Astrocyte of the cerebellum (primary cell): ENCODE measurements at regions not wholly inside any gene's neighbourhood (a gene's known extent, or its start where the extent isn't known, plus 50 kb on each side); places are given as distances from the start of the nearest gene placed in this dataset.

Source experiments
- DNase-seq: peaks from one replicate; pipeline ENCODE4 v3.0.0-alpha.2; 2011; ENCODE audit warnings: low read depth
- H3K4me3 ChIP-seq: 2 replicates; pipeline ENCODE4 v1.5.1; 2011; ENCODE audit warnings: mild to moderate bottlenecking, low read depth, low read length, moderate library complexity
- in situ Hi-C: cut with HindIII; loops from 2 replicates; pipeline ENCODE4 v1.10.0; 2017; ENCODE audit warnings: low sequenced_read_pairs
- TF ChIP-seq, protein P1 (sequence below): IDR thresholded peaks from 2 replicates; pipeline ENCODE4 v1.5.1; 2012; ENCODE audit warnings: low read length, low read depth, moderate library complexity, mild to moderate bottlenecking; ENCODE audit errors: missing control alignments

DNA sequence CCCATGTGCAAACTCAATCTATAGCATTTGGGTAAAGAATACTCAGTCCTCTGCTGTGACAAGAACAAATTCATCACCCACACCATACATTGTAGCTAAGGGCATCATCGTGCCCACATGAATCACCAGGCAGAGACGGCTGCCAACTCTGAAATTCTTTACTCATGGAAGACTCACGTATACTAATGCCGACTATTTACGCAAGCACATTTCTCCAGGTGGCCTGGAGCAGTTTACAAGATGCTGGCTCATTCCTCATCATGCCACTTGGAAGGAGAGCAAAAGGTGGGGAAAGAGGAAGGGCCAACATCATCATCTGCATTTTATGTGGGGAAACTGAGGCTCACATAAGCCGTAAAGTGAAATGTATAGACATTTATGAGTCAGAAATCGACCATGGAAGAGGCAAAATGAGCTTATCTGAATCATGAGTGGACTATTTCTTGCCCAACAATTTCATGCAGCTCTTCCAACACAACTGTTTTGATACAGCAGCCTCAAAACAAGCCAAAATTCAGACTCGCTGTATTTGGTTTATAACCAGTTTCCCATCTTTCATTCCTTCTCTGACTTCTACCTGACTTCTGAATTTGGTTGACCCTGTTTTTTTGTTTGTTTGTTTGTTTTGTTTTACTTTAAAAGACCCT, 213.9 kb upstream of the SERP2 start:
- in situ Hi-C loops, result no loop called here
- no peak overlapping the region for H3K4me3 ChIP-seq
- DNase-seq, result no peak
- TF ChIP-seq, protein P1, sequence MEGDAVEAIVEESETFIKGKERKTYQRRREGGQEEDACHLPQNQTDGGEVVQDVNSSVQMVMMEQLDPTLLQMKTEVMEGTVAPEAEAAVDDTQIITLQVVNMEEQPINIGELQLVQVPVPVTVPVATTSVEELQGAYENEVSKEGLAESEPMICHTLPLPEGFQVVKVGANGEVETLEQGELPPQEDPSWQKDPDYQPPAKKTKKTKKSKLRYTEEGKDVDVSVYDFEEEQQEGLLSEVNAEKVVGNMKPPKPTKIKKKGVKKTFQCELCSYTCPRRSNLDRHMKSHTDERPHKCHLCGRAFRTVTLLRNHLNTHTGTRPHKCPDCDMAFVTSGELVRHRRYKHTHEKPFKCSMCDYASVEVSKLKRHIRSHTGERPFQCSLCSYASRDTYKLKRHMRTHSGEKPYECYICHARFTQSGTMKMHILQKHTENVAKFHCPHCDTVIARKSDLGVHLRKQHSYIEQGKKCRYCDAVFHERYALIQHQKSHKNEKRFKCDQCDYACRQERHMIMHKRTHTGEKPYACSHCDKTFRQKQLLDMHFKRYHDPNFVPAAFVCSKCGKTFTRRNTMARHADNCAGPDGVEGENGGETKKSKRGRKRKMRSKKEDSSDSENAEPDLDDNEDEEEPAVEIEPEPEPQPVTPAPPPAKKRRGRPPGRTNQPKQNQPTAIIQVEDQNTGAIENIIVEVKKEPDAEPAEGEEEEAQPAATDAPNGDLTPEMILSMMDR, result no peak

DNA sequence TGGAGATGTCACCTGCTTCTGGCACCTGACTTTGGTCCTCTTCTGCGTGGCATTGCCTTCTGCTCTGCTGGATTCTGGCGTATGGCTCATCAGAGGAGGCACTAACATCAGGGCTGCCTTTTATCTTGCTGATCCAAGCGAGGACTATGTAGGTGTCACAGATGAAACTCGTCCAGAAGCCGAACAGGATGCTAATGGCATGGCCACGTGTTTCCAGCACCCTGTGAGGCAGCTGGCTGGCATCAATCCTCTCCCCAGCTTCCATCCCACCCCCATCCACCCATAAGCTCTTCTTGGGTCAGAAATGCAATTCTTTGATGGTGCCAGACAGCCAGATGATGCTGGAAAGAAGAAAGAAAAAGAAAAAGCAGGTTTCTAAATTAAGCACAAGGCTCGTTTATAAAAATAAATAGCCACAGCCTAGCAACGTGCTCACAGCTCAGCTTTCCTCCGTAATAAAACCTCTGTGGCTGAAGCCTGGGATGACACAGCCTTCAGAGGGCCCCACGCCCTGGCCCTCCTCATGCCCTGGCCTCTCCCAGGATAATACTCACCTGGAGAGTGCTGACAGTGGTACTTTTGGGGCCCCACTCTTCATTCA, 212.9 kb upstream of the SERP2 start:
- in situ Hi-C loops, result no loop called here

DNA sequence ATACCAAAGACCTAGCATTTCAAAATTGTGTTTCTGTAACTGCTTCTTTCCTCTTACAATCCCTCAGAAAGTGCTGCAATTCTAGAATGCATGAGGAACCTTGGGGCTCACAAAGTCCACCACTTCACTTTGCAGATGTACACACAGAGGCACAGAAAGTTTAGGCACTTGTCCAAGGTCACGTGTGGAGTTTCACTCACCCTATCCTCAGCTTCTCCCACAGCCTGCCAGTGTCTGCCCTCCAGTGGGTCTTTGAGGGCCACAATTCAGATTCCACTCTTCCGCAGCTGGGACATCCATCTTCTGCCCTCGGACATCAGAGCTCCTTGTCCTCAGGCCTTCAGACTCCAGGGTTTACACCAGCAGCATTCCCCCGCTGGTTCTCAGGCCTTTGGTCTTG, 210.5 kb upstream of the SERP2 start:
- TF ChIP-seq, protein P1, result no peak
- no peak overlapping the region for H3K4me3 ChIP-seq
- in situ Hi-C loops, result no loop called here
- no peak for DNase-seq

More for the DNA sequence above, 212.9 kb upstream of the SERP2 start:
- TF ChIP-seq, protein P1, result no peak
- no peak for DNase-seq
- H3K4me3 ChIP-seq, result no peak overlapping the region

DNA sequence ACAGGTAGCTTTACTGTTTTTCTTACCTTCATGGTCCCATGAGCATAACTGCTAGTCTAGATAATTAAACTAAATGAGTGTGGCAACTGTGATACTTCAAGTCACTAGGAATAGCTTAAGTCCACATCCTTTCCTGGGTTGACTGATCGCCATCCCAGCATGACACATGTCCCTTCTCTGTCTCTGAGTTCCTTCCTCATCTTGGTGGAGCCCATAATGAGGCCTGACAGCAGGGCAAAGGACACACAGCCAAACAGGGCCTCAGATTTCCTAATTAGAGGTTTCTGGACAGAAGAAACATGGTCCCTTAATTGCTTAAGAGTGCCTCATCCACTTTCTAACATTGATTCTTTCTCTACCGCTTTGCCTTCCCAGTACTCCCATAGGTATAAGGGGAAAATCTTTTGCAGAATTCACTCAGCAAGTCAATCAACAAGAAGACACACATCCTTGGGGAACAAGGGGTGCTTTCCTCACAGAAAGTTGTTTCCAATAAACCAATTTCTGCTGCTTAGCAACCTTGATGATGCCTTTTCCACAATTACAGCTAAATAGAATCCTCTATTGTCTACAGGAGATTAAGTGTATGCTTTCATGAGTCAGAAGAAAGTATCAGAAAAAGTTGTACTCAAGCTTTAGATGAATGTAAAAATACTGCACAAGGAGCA, 208.3 kb upstream of the SERP2 start:
- TF ChIP-seq, protein P1, result no peak
- in situ Hi-C loops, result no loop called here
- DNase-seq, result no peak
- no peak overlapping the region for H3K4me3 ChIP-seq

DNA sequence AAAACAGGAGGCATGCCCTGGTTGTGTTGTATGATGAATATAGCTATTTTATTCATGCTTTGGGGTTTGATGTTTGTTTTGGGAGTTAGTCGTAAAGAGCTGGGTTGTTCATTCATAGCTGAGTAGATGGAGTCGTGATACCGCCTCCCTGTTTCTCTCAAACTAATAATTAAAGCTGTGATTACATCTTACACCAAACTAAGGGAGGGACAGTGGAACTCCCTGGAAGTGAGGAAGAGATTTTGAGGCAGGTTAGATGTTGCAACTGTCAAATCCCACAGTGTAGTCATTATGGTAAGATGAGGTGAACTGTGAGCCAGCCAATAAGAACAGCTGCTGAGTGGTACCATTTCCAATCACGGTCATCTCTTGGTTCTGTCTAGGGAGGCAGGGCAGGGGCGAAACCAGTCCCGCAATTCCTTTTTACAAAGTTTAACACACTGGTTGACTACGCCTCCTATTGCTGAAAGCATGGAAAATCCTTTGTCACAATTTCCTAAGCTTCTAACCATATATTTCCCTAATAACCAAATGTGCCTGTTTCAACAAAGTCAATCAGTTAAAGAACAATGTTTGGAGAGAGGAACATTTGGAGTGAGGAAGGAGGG, 207.6 kb upstream of the SERP2 start:
- H3K4me3 ChIP-seq, result no peak overlapping the region
- in situ Hi-C loops, result no loop called here
- DNase-seq, result no peak
- TF ChIP-seq, protein P1, result no peak

DNA sequence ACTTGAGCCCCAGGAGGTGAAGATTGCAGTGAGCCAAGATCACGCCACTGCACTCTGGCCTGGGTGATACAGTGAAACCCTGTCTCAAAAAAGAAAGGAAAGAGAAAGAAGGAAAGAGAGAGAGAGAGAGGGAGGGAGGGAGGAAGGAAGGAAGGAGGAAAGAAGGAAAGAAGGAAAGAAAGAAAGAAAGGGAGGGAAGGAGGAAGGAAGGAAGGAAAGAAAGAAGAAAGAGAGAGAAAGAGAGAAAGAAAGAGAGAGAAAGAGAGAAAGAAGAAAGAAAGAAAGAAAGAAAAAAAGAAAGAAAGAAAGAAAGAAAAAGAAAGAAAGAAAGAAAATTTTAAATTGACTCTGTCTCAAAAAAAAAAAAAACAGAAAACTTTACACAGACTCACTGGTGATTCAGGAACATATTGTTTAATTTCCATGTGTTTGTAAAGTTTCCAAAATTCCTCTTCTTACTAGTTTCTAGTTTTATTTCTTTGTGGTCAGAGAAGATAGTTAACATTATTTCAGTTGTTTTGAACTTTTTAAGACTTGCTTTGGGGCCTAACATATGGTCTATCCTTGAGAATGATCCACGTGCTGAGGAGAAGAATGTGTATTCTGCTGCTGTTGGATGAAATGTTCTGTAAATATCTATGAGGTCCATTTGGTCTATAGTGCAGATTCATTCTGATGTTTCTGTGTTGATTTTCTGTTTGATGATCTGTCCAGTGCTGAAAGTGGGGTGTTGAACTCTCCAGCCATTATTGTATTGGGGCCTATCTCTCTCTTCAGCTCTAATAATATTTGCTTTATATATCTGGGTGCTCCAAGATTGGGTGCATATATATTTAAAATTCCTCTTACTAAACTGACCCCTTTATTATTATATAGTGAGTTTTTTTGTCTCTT, 204.4 kb upstream of the SERP2 start:
- TF ChIP-seq, protein P1, result no peak
- in situ Hi-C loops, result no loop called here
- DNase-seq, result no peak

More for the DNA sequence above, 204.4 kb upstream of the SERP2 start:
- H3K4me3 ChIP-seq, result no peak overlapping the region
